Activated naive CD8-positive, alpha-beta T cell treated with anti-CD3 and anti-CD28 coated beads, Interleukin-2, amount 50 U/mL, for 16 hours (primary cell): ENCODE measurements at regions not wholly inside any gene's neighbourhood (a gene's known extent, or its start where the extent isn't known, plus 50 kb on each side); places are given as distances from the start of the nearest gene placed in this dataset.
"Not testable (repeated sequence)": the region's sequence is repeated elsewhere in the genome, so short reads cannot be mapped to it uniquely, and the experiment has no call there.

Experiments used
- DNase-seq: peaks from one replicate; pipeline ENCODE4 v3.0.0-alpha.2; 2020; ENCODE audit warnings: low read depth, low spot score

DNA sequence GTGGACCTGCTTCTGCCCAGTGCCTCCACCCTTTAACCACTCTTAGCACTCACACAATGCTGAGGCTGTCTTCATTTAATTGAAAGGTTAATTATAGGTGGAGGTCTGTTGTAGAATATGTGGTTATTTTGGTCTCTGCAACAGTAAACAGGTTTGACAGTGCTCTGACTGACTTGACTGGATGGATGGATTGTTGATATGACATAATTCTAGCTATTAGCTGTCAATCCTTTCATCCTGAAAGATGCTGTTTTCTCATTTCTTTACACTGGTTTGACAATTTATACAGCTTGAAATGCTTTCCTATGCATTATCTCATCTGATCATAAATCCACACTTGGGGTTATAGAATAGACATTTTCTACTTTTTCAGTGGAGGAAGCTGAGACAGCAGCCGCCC, 210.7 kb downstream of the CDH26 start:
- DNase-seq: no peak

DNA sequence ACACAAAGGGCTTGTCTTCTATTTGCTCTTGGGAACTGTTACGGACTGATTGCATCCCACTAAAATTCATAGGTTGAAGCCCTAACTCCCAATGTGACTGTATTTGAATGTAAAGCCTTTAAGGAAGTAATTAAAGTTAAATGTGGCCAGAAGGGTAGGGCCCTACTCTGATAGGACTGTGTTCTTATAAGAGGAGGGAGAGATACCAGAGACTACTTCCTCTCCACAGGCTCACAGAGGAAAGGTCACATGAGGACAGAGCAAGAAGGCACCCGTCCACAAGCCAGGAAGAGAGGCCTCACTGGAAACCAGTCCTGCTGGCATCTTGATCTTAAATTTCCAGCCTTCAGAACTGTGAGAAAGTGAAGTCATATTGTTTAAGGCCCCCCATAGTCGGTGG, 211.9 kb downstream of the CDH26 start:
- no peak for DNase-seq

DNA sequence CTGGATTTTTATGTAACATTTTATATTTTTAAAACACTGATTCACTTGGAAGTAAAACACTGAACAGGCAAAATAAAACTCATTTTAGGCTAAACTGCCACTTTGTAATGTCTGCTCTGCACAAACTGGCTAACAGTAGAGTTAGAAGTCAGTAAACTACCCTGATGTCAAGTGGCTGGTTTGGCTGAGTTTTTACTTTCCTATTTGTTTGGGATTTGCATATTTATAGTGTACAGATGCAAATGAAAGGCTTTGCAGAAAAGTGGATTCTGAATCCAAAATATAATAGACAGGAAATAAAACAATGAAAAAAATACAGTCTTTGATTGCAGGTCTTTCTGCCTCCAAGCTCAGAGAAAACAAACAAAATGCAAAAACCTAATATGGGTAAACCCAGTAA, 213.1 kb downstream of the CDH26 start:
- DNase-seq: no peak

DNA sequence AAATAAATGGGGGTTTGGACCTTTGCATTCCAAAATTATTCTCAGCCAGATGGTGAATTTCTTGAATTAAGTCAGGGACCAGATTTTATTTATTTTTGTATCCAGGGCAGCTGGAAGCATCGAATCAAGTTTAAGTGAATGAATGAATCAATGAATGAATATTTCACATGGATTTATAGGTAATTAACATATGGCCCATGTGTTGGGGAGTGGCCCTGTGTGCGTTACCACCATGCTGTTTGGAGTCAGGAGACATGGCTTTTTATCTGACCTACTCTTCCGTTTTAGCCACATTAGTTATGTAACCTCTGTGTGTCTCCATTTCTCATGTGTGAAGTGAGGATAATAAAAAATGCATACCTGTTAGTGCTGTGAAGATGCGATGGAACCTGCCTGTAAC, 213.5 kb downstream of the CDH26 start:
- no peak for DNase-seq

DNA sequence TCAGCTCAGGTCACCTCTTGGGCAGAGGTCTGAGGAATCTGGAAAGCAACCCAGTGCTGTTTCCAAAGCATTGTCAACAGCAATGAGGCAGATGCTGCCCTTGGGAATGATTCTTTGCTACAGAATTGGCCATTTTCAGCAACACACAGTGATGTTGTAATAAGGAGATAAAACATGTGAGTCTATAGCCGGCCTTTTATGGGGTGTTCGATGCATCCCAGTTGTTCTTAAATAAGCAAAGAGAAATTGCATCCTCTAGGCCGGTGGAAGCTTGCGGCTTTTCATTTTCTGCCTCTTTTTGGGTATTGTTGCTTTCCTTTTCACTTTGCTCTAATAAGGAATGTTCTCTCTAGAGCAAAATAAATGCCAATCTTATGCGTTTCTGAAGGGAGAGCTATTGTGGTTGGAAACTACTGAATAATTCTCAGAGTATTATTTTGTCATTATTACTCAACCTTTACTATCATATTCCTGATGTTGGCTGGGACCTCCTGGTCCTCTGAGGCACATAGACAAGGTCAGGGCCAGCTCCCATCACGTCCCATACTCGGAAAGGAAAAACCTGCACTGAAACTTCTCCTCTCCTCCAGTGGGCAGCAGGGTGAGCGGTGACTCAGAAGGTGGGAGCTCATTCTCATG, 214.2 kb downstream of the CDH26 start:
- no peak for DNase-seq

DNA sequence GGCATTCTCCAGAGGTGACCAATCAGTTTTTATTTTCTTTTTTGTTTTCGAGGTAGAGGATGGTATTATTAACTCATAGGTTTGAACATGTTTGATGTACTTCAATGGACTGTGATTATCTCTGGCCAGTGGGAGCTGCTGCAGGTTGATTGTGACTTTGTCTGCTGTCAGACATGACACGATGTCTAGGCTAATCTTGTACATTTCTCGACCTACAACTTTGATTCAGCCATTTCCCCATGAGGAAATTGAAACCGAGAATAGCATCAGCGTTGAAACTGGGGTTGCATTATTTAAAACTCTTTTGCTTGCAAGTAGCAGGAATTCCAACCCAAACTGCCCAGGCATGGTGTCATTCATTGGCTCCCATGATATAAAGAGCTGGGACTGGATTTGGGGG, 218.9 kb downstream of the CDH26 start:
- DNase-seq: no peak

DNA sequence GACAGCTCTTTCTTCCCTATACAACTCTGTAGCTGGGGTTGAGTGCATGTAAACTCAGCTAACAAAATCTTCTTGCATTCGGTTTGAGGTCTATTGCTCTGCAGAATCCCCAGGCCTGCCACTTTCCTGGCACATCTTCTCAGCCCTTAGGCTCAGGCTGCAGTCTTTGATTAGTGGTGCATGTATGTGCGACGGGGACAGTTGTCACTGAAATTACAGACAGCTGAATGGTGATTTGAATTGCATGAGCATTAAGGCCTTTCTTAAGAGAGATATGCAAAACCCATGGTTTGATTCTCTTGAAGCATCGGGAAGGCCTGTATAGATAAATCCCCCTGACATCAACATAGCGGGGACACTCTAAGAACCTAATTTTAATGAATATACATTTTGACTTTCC, 222.8 kb downstream of the CDH26 start:
- no peak for DNase-seq

DNA sequence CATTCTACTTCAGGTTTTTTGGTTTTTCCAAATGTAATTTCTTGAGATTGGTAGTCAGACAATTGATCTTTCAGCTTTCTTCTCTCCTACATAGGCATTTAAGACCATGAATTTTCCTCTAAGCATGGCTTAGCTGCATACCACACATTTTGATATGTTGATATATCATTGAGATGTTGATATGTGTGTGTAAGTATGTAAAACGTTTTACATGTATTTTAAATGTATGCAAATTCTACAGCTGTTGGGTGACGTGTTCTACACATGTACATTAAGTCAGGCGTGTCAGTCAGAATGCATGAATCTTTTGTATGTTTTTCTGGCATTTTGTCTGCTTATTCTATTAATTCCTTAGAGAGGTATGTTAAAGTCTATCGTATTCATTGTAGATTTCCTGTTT, 228.2 kb downstream of the CDH26 start:
- DNase-seq: no peak

DNA sequence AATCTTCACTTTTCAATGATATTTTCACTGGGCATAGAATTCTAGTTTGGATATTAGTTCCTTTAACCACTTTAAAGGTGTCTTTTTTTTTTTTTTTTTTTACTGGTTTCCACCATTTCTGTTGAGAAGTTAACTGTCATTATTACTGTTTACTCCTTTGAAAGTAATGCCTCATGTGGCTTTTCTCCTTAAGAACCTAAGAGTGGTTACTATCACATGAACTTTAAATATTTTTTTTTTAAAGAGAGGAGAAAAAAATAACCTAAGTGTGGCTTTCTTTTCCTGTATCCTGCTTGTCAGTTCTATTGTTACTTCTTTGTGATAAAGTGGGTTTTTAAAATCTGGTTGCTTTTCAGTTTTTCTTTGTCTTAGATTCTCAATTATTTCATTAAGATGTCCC, 229.5 kb downstream of the CDH26 start:
- no peak for DNase-seq

DNA sequence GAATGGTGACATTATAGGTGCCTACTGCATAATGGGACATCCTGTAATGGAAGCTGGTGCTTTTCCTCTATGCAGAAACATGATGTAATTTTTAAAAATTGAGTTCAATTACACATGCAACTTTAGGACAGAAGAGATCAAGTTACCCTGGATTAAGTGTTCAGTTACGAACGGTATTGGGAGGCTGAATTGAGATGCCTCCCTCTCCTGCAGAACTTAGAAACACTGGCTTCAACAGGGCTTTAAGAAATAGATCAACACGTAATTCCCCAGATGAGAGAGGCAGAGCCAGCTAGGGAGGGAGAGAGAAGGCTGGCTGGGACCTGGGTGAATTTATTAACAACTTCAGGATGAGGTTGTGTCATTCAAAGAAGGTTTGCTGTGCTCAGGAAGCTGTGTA, 232.8 kb downstream of the CDH26 start:
- DNase-seq: no peak

DNA sequence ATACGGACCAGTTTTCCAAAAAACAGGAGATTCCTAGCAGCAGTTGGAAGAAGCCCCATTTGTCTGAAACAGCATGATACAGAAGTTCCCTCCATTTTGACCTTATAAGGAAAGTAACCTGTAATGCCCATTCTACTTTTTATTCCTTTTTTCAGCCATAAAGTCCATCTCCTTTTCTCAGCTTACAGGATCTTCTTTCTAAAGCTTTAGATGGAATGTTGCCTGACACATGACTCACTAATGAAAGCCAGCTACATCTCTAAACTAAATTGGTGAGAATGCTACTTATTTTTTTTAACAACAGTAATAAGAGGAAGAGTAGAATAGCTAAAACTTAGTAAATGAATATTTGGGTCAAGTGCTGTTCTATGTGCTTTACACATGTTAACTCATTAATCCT, 234.1 kb downstream of the CDH26 start:
- no peak for DNase-seq

DNA sequence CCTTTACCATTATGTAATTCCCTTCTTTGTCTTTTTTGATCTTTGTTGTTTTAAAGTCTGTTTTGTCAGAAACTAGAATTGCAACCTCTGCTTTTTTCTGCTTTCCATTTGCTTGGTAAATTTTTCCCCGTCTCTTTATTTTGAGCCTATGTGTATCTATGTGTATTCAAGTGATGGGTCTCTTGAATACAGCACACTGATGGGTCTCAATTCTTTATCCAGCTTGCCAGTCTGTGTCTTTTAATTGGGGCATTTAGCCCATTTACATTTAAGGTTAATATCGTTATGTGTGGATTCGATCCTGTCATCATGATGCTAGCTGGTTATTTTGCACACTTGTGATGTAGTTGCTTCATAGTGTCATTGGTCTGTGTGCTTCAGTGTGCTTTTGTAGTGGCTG, 240.9 kb downstream of the CDH26 start:
- DNase-seq: not testable (repeated sequence)

DNA sequence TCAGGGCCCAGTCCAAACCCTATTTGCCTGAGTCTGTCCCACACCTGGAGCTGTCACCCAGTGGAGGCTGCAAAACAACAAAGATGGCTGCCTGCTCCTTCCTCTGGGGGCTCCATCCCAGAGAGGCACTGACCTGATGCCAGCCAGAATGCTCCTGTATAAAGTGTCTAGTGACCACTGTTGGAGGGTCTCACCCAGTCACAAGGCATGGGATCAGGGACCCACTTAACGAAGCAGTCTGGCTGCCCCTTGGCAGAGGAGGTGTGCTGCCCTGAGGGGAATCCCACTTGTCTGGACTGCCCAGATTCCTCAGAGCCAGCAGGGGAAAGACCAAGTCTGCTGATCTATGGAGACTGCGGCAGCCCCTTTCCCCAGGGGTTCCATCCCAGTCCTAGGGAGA, 241.6 kb downstream of the CDH26 start:
- DNase-seq: no peak

DNA sequence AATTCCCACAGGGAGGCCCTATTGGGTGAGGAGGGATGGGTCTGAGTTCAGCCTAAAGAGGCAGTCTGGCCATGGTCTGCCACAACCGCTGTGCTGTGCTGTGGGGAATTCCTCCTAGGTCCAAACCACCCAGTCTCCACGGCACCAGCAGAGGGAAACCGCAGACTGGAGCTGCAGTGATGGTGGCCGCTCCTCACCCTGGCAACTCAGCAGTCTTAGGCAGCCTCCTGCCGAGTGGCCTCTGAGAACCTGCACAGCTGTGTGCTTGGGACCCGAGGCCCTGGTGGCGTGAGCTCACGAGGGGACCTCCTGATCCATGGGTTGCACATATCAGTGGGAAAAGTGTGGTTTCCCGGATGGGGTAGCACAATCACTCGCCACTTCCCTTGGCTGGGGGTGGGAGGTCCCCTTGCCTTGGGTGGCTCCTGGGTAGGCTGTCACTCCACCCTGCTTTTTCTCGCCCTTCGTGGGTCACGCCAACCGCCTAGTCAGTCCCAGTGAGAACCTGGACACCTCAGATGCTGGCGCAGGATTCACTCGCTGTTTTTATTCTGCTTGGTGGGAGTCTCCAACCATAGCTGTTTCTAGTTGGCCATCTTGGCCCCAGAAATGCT, 242.2 kb downstream of the CDH26 start:
- no peak for DNase-seq

DNA sequence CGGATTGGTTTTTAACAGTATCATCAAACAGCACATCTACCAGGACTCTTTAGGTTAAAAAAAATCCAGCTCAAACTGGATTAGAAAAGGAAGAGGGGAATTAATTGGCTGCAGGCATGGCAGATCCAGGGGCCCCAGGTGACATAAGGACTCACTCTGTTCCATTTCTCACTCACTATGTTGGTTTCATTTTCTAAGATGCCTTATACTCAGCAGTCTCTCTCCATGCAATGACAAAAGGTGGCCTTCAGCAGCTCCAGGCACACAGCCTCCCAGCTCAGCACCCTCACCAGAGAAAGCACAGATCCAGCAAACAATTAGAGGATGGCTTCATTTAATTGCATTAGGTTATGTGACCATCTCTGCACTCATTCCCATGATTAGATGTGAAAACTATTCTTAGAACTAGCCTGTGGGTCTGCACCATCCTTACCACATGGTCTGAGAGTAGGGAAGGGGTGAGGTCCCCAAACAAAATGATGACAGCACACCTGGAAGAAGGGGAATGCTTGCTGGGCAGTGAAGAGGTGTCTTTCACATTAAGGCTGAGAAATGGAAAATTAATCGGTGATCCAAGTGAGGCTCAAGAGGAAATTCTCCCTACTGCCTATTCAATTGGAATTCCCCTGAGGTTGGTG, 243.1 kb downstream of the CDH26 start:
- DNase-seq: no peak

DNA sequence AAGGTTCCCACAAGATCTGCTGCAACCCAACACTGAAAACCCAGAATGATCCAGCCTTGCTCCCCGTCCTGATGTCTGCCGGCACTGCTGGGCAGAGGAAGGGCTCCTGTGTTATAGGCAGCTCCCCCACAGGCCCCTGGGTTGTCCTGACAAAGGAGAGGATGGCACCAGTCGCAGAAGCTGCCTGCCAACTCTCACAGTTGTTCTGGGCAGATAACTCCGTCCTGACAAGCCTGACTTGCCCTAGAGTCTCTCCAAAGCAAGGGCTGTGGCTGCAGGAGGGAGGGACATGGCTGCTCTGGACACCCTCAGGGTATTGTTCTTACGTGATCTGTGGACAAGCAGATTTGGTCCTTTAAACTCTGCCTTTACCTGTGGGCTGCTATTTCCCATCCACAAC, 243.8 kb downstream of the CDH26 start:
- DNase-seq: no peak

DNA sequence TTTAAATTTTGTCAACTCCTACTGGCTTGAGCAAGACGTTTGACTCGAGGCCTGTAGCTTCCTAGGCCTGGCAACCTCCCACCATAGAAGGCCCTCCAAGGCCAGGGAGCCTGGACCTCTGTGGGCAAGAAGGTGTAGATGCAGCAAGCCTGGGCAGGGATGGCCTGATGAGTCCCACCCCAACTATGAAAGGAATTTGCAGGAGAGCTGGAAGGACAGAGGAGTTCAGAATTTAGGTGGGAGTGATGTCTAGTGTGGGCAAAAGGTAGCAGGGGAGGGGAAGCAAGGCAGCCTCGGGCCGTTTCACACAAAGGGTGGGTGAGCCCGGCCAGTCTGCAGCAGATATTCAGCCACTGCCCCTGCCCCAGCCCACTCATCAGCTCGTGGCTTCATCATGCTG, 245.2 kb downstream of the CDH26 start:
- DNase-seq: no peak

DNA sequence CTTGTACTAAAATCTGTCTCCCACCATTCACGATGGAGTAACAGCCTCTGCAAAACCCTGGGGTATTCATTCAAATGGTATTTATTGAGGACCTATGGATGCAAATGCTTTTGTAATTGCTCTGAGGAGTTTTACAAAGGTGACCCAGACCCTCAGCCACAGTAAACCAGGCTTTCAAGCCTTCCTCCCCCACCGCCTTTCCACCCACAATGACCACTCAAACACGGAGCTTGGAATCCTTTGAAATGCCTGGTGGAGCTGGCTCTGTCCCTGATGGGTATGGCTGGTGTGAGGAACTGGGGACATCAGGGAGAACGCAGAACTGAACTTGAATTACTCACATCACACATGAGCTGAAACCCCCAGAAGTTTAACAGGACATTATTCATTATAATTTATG, 246.4 kb downstream of the CDH26 start:
- DNase-seq: no peak

DNA sequence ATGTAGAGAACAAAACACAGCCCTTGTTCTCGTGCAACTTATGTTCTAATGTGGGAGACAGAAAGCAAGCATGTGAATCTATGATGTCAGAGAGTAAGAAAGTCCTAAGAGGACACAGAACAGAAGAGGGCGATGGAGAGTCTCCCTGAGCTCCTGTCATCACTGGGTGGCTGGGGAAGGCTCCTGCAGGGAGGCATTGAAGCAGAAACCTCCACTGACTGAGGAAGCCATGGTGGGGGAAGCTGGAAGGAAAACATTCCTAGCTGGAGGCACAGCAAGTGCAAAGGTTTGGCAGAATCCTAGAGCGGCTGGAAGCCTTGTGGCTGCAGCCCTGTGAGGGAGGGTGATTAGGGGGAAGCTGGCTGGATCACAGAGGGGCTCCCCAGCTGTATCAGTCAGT, 248.0 kb downstream of the CDH26 start:
- no peak for DNase-seq

DNA sequence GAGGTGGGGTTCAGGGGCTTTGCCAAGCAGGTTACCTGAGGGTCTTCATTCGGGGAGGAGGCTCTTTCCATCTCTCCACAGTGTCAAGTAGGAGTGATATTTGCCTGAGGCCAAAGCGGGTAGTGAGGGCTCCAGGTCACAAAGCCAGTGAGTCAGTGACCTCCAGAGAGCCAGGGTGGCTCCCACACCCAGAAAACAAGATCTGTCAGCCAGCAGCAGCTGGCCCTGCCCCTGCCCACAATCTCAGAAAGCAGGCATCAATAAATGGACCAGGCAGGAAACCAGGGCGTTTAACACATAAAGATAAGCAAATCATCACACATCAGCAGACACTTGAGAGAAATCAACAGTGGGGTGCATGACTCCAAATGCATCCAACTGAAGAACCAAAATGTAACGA, 250.8 kb downstream of the CDH26 start:
- no peak for DNase-seq

DNA sequence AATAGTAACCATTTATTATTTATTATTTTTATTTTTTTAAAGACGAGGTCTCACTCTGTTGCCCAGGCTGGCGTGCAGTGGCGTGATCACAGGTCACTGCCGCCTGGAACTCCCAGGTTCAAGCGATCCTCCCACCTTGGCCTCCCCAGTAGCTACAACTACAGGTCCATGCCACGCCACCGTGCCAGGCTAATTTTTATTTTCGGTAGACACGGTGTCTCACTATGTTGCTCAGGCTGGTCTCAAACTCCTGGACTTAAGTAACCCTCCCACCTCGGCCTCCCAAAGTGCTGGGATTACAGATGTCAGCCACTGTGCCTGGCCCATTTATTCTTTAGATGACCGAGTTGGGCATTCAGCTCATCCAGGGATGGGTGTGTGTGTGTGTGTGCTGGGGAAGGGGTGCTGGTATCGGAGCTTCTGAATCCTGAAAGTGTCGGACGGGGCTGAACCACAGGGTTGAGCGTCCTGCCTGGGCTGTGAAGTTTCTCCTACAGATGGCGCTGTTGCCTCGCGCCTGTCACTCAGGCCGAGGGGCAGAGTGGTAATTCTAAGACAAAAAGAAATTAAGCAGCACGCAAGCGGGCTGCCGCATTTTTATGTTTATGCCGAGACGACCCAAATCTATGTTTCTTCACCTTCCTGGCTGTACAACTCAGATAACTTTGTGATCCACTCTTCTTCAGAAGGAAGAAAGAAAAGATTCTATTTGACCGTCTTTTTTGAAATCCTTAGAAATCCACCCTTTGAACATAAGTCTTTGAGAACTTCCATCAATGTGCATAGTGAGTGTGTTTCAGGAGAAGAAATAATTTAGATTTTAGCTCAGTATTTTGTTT, 252.8 kb downstream of the CDH26 start:
- peak; percentile 11 for DNase-seq

DNA sequence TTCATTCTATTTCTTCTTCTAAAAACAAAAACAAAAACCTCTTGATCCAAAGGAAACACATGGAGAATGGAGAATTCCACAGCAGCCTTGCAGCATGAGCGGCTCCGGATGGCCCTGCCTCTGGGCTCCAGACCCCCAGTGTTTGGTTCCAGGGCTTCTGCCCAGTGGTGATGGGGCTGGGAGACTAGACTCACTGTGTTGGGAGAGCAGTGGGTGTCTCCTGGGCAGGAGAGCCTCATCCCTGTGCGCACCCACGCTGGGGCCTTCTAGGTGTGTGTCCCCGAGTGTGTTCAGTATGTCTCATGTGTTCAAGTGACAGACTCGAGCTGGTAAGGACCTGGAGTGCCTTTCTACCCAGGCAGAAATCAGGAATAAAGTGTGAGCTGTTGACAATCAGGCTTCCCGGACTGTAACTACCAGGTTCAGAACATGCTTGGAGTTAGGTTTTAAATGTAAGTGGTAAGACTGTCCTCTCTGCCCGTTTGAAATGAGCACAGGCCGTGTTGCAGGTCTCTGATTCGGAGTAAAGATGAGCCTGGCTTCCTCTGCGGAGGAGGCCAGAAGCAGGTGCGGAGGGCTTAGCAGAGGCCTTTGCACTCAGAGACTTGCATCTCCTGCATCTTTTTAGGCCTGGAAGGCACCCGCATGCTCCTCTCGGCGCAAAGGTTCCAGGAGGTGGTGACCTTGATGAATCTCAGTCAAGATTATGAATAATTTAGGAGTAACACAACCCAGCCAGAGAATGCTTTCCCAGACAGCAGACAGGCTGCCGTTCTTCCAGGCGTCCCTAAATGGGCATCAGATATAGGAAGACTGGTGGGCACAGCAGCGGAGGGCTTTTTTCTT, 253.6 kb downstream of the CDH26 start:
- DNase-seq: no peak
